KMS-11 (cell line): ENCODE measurements at regions not wholly inside any gene's neighbourhood (a gene's known extent, or its start where the extent isn't known, plus 50 kb on each side); places are given as distances from the start of the nearest gene placed in this dataset.
"Not testable (repeated sequence)": the region's sequence is repeated elsewhere in the genome, so short reads cannot be mapped to it uniquely, and the experiment has no call there.

Source experiments
- H2AFZ ChIP-seq: fragments of 200-600 bp; sonication (generic); 2 replicates; pipeline ENCODE4 v1.6.1; 2016; ENCODE audit warnings: antibody characterized with exemption, mixed run types, low read depth
- H3K27ac ChIP-seq: fragments of 200-600 bp; sonication (generic); 2 replicates; pipeline ENCODE4 v1.6.1; 2016; ENCODE audit warnings: mild to moderate bottlenecking, mixed run types
- H3K27me3 ChIP-seq: fragments of 200-600 bp; sonication (generic); 2 replicates; pipeline ENCODE4 v1.6.1; 2017; ENCODE audit warnings: mild to moderate bottlenecking, low read depth, mixed run types, moderate library complexity; ENCODE audit not compliant: insufficient read depth
- H3K36me3 ChIP-seq: fragments of 200-600 bp; sonication (generic); 2 replicates; pipeline ENCODE4 v1.6.1; 2017; ENCODE audit warnings: mild to moderate bottlenecking, mixed run types; ENCODE audit not compliant: insufficient read depth
- H3K4me1 ChIP-seq: fragments of 200-600 bp; sonication (generic); 2 replicates; pipeline ENCODE4 v1.6.1; 2016; ENCODE audit warnings: mild to moderate bottlenecking, low read depth, mixed run types; ENCODE audit not compliant: poor library complexity, severe bottlenecking
- H3K4me2 ChIP-seq: fragments of 200-600 bp; sonication (generic); 2 replicates; pipeline ENCODE4 v1.7.0; 2016; ENCODE audit warnings: mild to moderate bottlenecking, mixed run types
- H3K4me3 ChIP-seq: fragments of 200-600 bp; sonication (generic); IDR thresholded peaks from 2 replicates; pipeline ENCODE4 v1.6.1; 2017; ENCODE audit warnings: low read depth, low read length, mixed read lengths; ENCODE audit not compliant: insufficient read depth
- H3K79me2 ChIP-seq: fragments of 200-600 bp; sonication (generic); 2 replicates; pipeline ENCODE4 v1.6.1; 2016; ENCODE audit warnings: low read depth, mixed run types; ENCODE audit not compliant: insufficient read depth
- H3K9ac ChIP-seq: fragments of 200-600 bp; sonication (generic); 2 replicates; pipeline ENCODE4 v1.6.1; 2016; ENCODE audit warnings: mild to moderate bottlenecking, mixed run types
- H4K20me1 ChIP-seq: fragments of 200-600 bp; sonication (generic); 2 replicates; pipeline ENCODE4 v1.6.1; 2016; ENCODE audit warnings: mild to moderate bottlenecking, mixed run types; ENCODE audit not compliant: insufficient read depth
- CTCF ChIP-seq: fragments of 200-600 bp; sonication (generic); conservative IDR thresholded peaks from 2 replicates; pipeline ENCODE4 v1.6.1; 2017; ENCODE audit warnings: low read depth, mild to moderate bottlenecking, antibody characterized with exemption, low read length, moderate library complexity, mixed read lengths

GRCh38 chr12:127829281-127830064 lies 437.5 kb upstream of the TMEM132C start:
- no peak overlapping the region for H3K27ac ChIP-seq
- H3K4me1 ChIP-seq: no peaks in the 10 kb centered on the region
- no peak overlapping the region for H3K4me3 ChIP-seq
- no peak for TF ChIP-seq CTCF
- H3K79me2 ChIP-seq: no peaks in the 10 kb centered on the region
- H3K36me3 ChIP-seq: no peaks in the 10 kb centered on the region
- H3K9ac ChIP-seq: no peak overlapping the region
- H3K4me2 ChIP-seq: no peak overlapping the region
- no peaks in the 10 kb centered on the region for H3K27me3 ChIP-seq
- no peaks in the 10 kb centered on the region for H4K20me1 ChIP-seq
- H2AFZ ChIP-seq: no peak overlapping the region

GRCh38 chr12:127830065-127830460 lies 436.9 kb upstream of the TMEM132C start:
- H4K20me1 ChIP-seq: no peaks in the 10 kb centered on the region
- no peak overlapping the region for H3K9ac ChIP-seq
- no peak overlapping the region for H3K4me2 ChIP-seq
- no peak overlapping the region for H2AFZ ChIP-seq
- H3K4me1 ChIP-seq: no peaks in the 10 kb centered on the region
- H3K27me3 ChIP-seq: no peaks in the 10 kb centered on the region
- no peak overlapping the region for H3K27ac ChIP-seq
- H3K36me3 ChIP-seq: no peaks in the 10 kb centered on the region
- no peak for TF ChIP-seq CTCF
- no peaks in the 10 kb centered on the region for H3K79me2 ChIP-seq
- H3K4me3 ChIP-seq: no peak overlapping the region

- Histone ChIP-seq H3K9ac (no peak overlapping the region), H3K27me3 (no peaks in the 10 kb centered on the region), H2AFZ (no peak overlapping the region), H3K4me2 (no peak overlapping the region), H3K79me2 (no peaks in the 10 kb centered on the region), H4K20me1 (no peaks in the 10 kb centered on the region), H3K4me3 (no peak overlapping the region), H3K4me1 (no peaks in the 10 kb centered on the region), H3K36me3 (no peaks in the 10 kb centered on the region), H3K27ac (no peak overlapping the region)
- no peak for TF ChIP-seq CTCF
These were observed 436.2 kb upstream of the TMEM132C start for GRCh38 chr12:127830730-127831129.

- no peak for TF ChIP-seq CTCF
- Histone ChIP-seq H3K27ac (no peak overlapping the region), H3K79me2 (no peaks in the 10 kb centered on the region), H3K4me1 (no peaks in the 10 kb centered on the region), H3K36me3 (no peaks in the 10 kb centered on the region), H4K20me1 (no peaks in the 10 kb centered on the region), H2AFZ (no peak overlapping the region), H3K4me3 (no peak overlapping the region), H3K27me3 (no peaks in the 10 kb centered on the region), H3K9ac (no peak overlapping the region), H3K4me2 (no peak overlapping the region)
These were observed 434.8 kb upstream of the TMEM132C start for GRCh38 chr12:127832172-127832571.

GRCh38 chr12:127836802-127837201 lies 430.2 kb upstream of the TMEM132C start:
- H3K79me2 ChIP-seq, H3K4me1 ChIP-seq, H3K27me3 ChIP-seq, H3K27ac ChIP-seq, H3K4me3 ChIP-seq, H2AFZ ChIP-seq, H3K9ac ChIP-seq, H3K4me2 ChIP-seq, H4K20me1 ChIP-seq, H3K36me3 ChIP-seq: not testable (repeated sequence)
